ENCODE measurements at regions not wholly inside any gene's neighbourhood (a gene's known extent, or its start where the extent isn't known, plus 50 kb on each side); places are given as distances from the start of the nearest gene placed in this dataset.
A peak's percentile ranks its signal among the peaks of the same experiment; 100 is the strongest.

DNA sequence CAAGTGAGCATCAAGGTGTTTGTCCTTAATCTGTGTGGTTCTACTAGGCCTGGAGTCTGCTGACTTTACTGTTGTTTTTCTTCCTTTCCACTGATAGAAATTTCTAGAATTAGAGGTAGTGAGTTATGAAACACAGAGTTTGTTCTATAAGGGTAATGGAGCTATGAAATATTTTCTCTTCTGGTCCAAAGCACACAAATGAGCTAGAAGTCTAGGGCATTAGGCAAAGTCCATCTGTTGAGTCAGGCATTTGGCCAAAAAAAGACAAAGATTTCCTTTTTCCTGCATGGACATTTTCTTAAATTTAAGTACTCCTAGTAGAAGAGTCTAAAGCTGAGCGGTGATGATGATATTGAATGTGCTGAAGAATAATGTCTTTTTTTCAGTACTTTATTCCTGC, 174.3 kb upstream of the STXBP5 start:
- no peak for DNase-seq (ENCODE audit: low read depth, low spot score)

DNA sequence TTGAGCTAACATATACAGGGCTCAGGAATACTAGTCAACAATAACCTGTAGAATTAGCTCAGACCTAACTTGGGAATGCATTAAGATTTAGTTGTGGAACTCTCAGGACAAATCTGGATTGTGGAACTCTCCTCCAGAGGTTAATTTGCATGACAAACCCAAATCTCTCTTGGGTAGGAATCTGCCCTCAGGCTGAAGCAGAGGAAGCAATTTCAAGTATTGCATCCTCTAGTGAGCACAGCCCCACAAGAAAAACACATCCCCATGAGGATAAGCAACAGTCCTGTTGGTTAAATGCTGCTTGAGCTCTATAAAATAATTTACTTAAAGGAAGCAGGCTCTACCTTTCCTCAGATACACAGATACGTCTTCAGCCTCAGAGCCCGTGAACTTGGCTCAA, 170.9 kb upstream of the STXBP5 start:
- DNase-seq (ENCODE audit: low read depth, low spot score) = no peak

DNA sequence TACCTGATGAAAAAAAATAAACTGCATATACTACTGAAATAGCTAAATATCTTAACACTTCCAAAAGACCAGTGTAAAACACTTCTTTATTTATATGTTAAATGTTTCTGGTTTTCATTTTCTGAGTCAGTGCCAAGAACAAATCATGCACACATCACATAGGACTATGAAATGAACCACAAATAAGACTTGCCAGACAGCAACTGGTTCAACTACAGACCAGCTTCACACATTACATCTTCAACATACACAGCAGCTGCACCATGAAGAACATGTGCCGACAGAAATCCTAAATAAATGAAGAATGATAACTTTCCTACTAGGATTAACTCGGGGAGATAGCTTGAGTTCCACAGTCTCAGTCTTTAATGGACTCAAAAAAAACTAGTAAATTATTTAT, 168.3 kb upstream of the STXBP5 start:
- DNase-seq (ENCODE audit: low read depth, low spot score) = no peak

DNA sequence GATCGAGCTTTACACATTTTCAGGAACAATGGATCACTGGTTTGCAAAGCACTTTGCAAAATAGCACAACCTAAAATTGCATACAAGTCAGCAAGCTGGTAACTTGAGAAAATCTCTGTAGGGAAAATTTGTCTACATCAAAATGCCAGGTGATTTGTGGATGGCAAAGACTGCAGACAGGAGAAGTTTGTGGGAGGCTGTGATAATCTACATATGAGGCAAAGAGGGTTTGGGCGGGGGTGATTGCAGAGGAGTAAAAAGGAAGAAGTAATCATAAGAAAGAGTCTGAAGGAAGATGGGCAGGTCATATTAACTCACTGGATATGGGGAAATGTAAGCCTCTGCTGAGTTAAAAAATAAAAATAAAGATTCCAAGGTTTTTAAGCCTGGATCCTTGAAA, 166.3 kb upstream of the STXBP5 start:
- no peak for DNase-seq (ENCODE audit: low read depth, low spot score)

DNA sequence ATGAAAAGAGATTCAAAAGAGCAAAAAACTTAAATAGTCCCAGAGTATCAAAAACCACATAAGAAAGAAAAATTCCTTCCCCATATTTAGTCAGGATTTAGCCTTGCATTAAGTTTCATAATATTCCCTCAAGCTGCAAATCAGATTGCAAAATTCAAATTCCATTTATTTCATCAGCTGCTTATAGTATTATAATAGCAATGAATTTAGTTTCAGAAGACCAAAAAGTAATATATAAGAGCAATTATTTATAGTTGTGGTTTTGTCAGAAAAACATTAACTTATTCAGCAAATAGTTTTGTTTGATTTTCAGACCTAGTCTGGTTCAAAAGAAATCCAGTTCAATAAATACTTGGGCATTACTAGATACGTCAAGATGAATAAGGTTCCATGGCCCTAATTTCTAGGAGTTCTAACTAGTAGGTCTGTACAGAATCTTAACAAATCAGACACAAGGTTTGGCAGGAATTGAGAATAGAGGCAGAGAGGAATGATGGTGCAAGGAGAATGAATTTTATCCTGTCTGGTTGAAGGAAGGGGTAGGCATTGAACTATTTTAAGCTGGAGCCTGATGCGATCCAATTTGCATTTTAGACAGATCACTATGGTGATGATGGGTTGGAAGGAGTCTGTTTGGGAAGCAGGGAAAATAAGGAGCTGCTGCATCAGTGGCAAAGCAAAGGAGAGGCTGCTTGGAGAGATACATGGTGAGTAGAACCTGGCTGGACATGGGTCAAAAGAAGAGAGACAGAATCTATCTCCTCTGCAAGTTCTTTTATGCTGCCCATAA, 163.9 kb upstream of the STXBP5 start:
- no peak for DNase-seq (ENCODE audit: low read depth, low spot score)

DNA sequence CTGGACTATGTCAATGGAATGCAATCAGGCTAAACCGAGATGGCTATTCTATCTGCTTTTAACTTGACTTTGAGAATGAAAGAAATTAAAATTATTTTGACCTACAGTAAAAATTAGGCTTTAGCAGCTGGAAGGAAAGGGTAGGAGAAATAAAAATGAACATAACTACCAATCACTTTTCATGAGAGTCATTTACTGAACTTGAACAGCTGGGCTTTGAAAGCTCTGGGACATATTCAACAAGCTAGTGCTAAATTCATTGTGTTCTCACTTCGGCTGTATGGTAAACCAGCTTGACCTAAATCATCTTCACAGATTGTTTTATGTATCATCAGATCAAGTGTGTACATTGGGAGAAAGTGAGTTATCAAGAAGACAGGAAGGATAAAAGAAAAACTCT, 161.5 kb upstream of the STXBP5 start:
- DNase-seq (ENCODE audit: low read depth, low spot score) = no peak

DNA sequence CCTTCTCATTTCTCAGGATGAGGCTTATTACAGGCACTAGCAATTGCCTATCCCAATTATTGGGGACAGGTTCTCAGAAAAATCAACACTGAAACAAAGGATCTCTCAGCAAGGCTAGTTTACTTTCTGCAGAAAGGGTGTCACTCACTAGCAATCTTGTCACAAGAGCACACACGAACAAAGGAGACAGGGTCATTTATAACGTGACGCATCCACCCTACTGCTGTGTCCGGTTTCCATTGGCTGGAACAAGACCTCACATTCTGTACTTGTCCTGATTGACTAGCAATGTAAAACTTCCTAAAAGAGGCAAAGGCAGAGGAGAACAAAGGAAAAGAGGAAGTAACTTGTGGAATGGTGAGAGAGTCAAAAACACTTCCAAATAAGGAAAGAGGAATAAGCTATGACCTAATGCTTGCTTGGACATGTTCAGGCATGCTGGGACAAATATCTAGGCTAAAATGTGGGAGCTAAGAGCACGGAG, 160.2 kb upstream of the STXBP5 start:
- DNase-seq (ENCODE audit: low read depth, low spot score) = no peak

DNA sequence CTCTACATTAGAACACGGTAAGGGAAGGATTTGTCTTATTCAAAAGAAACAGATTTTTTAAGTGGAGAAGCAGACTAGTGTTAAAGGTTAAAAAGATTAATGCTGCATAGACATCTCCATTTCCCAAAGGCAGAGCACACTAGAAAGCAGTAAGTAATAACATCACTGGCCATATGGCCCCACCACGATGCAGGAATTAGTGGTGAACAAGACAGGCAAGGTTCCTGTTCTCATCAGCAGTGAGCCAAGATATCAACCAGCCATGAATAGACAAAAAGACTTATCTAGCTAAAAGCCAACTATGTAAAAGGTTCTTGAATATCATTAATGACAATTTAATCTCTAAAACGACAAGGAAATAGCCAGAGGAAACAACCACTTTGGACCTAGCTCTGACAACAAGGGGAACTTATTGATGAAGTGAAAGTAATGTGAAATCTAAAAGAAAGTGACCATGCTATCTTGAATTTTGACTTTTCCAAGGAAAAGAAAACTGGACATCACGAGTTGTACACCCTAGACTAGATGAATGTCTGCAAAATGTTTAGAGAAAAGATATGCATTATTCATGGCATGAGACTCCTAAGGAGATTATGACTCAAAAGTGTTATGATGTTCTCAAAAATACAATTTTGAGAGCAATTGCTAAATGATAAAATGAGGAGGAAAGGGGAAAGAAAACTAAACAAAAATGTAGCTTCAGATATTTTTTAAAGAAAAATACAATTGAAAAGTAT, 157.9 kb upstream of the STXBP5 start:
- no peak for DNase-seq (ENCODE audit: low read depth, low spot score)

DNA sequence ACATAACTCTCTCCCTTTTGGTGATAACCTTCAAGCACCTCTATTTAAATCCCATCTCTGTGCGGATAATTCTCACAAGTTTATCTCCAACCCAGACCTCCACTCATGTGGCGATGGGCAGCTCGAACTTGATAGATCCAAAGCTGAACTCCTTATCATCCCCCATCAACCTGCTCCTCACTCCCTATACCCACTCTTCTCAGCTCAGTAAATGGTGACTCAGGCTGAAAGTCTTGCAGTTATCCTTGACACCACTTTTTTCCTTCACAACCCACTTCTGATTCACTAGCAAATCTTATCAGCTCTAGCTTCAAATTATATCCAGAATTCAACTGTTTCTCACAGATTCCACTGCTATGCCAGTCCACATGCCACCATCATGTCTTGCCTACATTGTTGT, 155.3 kb upstream of the STXBP5 start:
- DNase-seq (ENCODE audit: low read depth, low spot score) = no peak

DNA sequence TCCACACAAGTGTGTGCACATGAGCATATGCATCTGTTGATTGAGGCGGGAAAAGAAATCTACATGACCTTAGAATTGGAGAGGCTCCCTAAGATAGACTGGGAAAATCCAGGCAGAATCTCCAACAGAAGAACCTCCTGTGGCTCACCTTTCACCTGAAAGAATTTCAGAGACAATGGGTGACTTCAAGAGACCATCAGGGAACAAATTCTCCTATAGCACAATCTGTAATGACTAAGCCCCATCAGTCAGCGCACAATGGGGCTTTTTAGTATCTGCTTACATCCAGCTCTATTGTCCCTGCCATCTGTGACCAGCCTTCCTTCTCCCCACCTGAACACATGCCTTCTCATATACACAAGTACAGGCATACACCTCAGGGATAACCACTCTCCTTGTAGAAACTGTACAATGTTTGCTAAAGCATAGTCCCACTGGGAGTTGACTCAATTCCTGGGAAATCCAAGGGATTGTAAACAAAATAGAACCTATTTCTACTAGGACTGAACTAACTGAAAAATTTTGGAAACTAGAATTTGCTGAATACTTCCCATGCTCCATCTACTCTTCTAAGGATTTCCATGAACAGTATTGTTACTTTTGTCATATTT, 150.8 kb upstream of the STXBP5 start:
- DNase-seq (ENCODE audit: low read depth, low spot score) = no peak

DNA sequence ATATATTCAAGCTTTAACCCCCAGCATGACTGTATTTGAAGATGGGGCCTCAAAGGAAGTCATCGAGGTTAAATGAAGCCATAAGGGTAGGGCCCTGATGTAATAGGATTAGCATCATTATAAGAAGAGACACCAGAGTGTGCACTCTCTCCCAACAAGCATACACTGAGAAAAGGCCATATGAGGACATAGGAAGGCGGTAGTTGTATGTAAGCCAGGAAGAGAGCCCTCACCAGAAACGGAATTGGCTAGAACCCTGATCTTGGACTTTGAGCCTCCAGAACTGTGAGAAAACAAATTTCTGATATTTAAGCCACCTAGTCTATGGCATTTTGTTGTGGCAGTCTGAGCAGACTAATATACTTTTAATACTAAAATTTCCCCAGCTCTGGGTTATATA, 150.1 kb upstream of the STXBP5 start:
- no peak for DNase-seq (ENCODE audit: low read depth, low spot score)

DNA sequence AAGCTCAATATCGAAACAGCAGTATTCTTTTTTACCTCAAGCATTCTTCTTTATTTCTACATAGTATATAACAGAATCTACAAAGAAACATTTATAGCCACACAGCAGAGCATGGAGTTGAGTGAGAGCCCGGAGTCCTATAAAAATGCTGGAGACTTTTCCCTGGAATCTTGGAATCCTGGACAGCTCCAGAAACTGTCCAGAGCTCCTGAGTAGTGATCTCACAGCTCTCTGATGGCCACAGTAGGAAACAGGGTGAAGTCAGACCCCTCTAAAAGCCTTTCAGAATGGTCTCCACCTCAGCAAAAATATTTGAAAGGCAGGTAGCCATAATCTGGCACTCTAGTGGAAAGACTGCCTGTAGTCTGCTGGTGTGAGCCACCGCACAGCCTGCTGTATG, 149.3 kb upstream of the STXBP5 start:
- no peak for DNase-seq (ENCODE audit: low read depth, low spot score)

DNA sequence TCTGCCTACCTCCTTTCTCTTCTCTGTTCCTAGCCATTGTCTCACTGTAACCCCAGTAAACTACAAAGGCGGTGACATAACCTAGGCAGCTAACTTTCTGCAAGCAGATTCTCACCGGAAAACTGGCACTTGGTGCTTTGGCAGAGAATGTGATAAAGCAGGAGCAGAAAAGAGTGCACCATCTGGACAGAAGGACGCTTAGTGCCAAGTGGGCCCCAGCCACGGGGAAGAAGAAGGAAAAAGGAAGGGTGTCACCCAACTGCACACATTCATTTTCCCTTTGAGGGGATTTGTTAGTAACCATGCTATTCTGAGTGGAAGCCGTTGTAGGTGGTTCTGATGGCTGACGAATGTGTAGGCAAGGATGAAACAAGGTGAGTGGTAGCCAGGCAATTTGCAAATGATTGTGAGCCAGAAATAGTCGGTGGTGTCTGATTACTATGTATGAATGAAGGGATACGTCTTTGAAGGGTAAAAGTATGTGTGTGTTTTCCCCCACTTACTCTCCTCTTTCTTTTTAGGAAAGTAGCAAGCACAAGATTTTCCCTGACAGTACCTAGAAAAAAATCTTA, 148.3 kb upstream of the STXBP5 start:
- no peak for DNase-seq (ENCODE audit: low read depth, low spot score)

DNA sequence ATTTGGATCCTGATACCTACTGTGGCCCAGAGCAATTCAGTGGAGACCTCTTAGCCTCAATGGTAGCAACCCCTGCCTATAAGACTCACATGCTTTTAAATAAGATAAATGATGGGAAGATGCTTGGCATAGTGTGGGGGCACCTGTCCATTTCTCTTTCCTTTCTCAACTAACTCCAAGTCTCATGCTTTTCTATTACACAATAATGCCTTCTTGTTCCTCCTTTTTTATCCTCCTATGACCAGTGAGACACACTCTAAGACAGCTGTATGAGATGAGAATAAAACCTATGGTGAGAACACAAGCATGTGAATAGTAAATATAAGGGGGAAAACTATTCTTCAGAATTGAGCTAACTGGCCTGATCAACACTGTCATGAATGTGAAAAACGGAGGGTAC, 147.0 kb upstream of the STXBP5 start:
- DNase-seq (ENCODE audit: low read depth, low spot score) = no peak

DNA sequence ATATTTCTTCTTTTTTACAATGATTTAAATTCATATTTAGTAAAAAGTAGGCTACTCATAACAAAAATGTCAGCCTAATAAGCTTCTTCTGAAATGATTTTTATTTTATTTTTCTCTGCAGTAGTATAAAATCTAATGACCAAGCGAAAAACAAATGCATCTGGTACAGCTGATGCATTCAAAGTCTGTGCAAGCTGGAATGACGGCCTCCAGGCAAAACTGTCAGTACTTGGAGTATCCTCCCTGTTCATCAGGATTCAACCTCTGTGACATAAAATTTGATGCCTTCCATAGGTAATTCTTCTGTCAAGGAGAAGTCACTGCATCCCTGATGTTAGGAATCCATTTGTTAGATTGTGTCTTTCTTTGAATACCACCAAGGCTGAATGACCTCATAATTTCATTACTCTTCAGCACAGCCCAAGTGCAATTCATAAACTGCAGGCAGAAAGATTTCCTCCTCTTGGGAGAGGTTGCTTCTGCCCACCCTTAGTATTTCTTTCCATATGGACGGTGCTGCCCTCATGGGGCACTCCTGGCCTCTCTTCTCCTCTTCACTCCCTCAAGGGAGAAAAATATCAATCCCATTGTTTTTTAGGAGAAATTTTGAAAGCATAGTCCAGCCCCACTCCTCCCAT, 146.4 kb upstream of the STXBP5 start:
- no peak for DNase-seq (ENCODE audit: low read depth, low spot score)

DNA sequence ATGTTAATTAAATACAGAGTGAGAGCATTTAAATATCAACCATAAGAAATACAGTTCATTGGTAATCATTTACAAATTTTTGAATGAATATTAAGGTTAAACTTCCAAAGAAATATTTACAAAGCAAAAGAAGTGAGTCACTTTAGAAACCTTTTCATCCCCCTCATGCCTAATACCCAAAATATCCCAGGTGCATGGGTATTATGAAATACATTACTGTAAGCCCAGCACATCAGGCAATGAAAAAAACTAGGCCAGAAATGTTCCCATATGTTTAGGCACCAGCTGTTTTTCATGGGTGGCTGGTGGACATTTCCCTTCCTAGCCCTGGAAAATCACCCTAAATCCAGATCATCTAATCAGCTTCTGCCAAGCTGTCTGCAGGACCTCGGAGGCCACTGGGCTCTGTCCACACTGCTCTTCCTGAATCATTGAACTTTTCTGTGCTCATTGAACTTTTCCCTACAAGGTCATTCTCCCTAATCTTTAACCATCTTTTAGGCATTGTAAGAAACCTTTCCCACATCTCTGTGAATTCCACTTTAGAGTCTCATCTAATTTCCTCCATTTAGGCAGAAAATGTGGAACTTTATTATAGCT, 145.3 kb upstream of the STXBP5 start:
- DNase-seq (ENCODE audit: low read depth, low spot score) = no peak

DNA sequence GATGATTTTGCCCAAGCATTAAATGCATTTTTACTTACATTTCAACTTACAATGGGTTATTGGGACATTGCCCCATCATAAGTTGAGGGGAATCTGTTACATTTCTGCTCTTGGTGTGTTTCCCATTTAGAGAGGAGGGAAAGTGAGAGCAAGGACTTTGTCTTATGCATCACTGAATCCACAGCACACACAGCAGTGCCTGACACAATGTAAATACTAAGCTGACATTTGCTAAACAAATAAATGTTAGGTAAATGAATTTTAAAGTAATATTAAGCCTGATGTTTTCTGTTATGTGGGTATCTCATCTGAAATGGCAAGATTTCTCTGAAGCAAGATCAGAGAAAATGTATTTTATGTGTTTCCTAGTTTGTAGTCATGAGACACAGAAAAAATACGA, 143.6 kb upstream of the STXBP5 start:
- no peak for DNase-seq (ENCODE audit: low read depth, low spot score)

DNA sequence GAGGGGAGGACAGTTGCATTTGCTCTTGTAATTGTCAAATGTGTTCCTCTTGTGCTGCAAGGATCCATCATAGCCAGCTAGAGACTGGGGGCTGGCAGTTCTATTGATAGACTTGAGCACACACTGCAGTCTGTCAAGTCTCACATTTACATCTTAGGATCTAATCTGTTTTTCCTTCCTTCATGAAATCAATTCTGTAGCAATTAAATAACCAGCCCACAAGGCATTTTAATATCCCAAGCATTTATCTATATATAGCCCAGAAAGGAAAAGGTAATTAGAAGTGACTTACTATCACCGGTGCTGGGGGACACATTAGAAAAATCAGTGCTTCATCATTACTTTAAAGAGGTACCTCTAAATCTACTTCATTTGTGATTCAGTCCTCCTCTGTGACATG, 143.0 kb upstream of the STXBP5 start:
- no peak for DNase-seq (ENCODE audit: low read depth, low spot score)

DNA sequence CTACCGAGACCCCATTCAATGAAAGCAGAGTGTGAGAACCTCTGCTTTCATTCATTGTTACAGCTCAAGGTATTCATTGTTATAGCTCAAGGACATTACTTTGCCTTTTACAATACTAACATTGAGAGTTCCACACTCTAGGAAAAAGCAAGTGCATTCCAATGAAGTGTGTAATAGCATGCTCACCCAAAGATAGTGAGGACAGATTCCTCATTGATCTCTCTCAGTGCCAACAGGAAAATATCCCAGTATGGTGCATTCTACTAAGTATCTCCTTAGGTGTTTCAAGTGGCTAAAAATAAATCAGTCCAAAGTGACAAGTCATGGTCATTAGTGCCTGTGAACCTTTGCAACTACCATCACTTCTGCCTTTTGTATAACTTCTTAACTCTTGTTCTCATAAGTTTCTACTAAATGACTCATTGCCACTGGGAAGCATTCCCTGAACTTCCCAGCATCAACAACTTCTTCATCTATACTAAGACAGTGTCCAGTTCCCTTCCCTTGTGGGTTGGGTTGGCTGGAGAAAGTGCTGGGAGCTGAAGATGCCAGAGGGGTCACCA, 140.7 kb upstream of the STXBP5 start:
- peak; percentile 11 for DNase-seq (ENCODE audit: low read depth, low spot score)

DNA sequence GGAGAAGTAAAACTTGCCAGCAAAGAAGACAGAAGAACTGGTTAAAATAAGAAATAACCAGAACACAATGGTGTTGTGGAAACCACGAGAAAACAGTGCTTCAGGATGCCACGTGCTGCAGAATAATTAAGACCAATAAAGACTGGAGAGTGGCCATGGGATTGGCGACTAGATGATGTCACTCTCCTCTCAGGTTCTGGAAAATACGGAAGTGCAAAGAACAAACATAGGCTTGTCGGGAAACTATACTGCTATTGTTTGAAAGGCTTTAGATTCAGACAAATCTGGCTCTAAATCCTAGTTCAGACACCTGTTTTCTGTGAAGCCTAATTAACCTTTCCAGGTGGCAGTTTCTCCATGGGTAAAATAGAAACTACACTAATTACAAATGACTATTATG, 138.4 kb upstream of the STXBP5 start:
- no peak for DNase-seq (ENCODE audit: low read depth, low spot score)

DNA sequence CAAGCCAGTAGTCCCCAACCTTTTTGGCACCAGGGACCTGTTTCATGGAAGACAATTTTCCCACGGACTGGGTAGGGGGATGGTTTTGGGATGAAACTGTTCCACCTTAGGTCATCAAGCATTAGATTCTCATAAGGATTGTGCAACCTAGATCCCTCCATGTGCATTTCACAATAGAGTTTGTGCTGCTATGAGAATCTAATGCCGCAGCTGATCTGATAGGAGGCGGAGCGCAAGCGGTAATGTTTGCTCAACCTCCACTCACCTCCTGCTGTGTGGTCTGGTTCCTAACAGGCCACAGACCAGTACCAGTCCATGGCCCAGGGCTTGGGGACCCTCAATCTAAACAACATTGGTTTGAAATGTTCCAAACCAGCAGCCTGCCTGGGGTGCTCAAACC, 137.0 kb upstream of the STXBP5 start:
- no peak for DNase-seq (ENCODE audit: low read depth, low spot score)
